ENCODE measurements at regions not wholly inside any gene's neighbourhood (a gene's known extent, or its start where the extent isn't known, plus 50 kb on each side); places are given as distances from the start of the nearest gene placed in this dataset.

- WGBS, 5 donors, result 90 to 96% (median 92%) methylated on average over 11 of the region's 11 CpGs
Measured at GRCh38 chr2:120927265-120927628, 191.6 kb downstream of the GLI2 start.

GRCh38 chr2:120929829-120930228 is 194.2 kb downstream of the GLI2 start:
- H3K27ac ChIP-seq, result no peak overlapping the region
- H3K27me3 ChIP-seq, result no peaks in the 10 kb centered on the region
- TF ChIP-seq POLR2A (IDR thresholded peaks at IDR 0.05), result no peak
- TF ChIP-seq EP300 (IDR thresholded peaks at IDR 0.05), result no peak
- no peak for TF ChIP-seq POLR2AphosphoS5 (IDR thresholded peaks at IDR 0.05)
- no peak for TF ChIP-seq CTCF (IDR thresholded peaks at IDR 0.05)
- no peak for DNase-seq
- intact Hi-C loops (cut with DNase I; ENCODE audit: low total_unique reads), result no loop called here
- no peaks in the 10 kb centered on the region for H3K36me3 ChIP-seq
- WGBS, 5 donors, result 60 to 85% (median 76%) methylated on average over 1 to 2 of the region's 2 CpGs
- H3K9me3 ChIP-seq, result no peaks in the 10 kb centered on the region
- peaks cover 8 to 26% (median 11%) of the 10 kb centered on the region in 4 donors for H3K4me1 ChIP-seq
- no peak overlapping the region for H3K4me3 ChIP-seq

More at GRCh38 chr2:120927265-120927628, 191.6 kb downstream of the GLI2 start:
- DNase-seq, result no peak
- no peak overlapping the region for H3K27ac ChIP-seq
- TF ChIP-seq POLR2AphosphoS5 (IDR thresholded peaks at IDR 0.05) (no peak), POLR2A (IDR thresholded peaks at IDR 0.05) (no peak), EP300 (IDR thresholded peaks at IDR 0.05) (no peak), CTCF (IDR thresholded peaks at IDR 0.05) (no peak)
- H3K4me1 ChIP-seq, result peaks cover 0 to under 1% (median 0%) of the 10 kb centered on the region in 4 donors
- no peak overlapping the region for H3K4me3 ChIP-seq
- intact Hi-C loops (cut with DNase I; ENCODE audit: low total_unique reads), result no loop called here
- no peaks in the 10 kb centered on the region for H3K27me3 ChIP-seq
- H3K9me3 ChIP-seq, result no peaks in the 10 kb centered on the region
- H3K36me3 ChIP-seq, result no peaks in the 10 kb centered on the region

GRCh38 chr2:120930236-120930635 is 194.6 kb downstream of the GLI2 start:
- intact Hi-C loops (cut with DNase I; ENCODE audit: low total_unique reads), result no loop called here
- TF ChIP-seq POLR2AphosphoS5 (IDR thresholded peaks at IDR 0.05), result no peak
- TF ChIP-seq EP300 (IDR thresholded peaks at IDR 0.05), result no peak
- TF ChIP-seq CTCF (IDR thresholded peaks at IDR 0.05), result no peak
- H3K4me1 ChIP-seq, result peaks cover 11 to 30% (median 15%) of the 10 kb centered on the region in 4 donors
- H3K27ac ChIP-seq, result no peak overlapping the region
- no peak overlapping the region for H3K4me3 ChIP-seq
- H3K9me3 ChIP-seq, result no peaks in the 10 kb centered on the region
- no peaks in the 10 kb centered on the region for H3K27me3 ChIP-seq
- H3K36me3 ChIP-seq, result no peaks in the 10 kb centered on the region
- 90 to 98% (median 93%) methylated on average over 2 to 10 of the region's 10 CpGs for WGBS, 5 donors
- no peak for DNase-seq

- Histone ChIP-seq H3K9me3 (no peaks in the 10 kb centered on the region), H3K4me1 (peaks cover 17 to 36% (median 21%) of the 10 kb centered on the region in 4 donors), H3K27ac (no peak overlapping the region), H3K4me3 (no peak overlapping the region), H3K27me3 (no peaks in the 10 kb centered on the region), H3K36me3 (no peaks in the 10 kb centered on the region)
- TF ChIP-seq CTCF (IDR thresholded peaks at IDR 0.05) (no peak), POLR2AphosphoS5 (IDR thresholded peaks at IDR 0.05) (no peak), POLR2A (IDR thresholded peaks at IDR 0.05) (no peak), EP300 (IDR thresholded peaks at IDR 0.05) (no peak)
- intact Hi-C loops (cut with DNase I; ENCODE audit: low total_unique reads), result no loop called here
- no peak for DNase-seq
- 85 to 99% (median 93%) methylated on average over 2 to 3 of the region's 3 CpGs for WGBS, 5 donors
Measured at GRCh38 chr2:120930864-120931263, 195.2 kb downstream of the GLI2 start.

Measured in stomach (tissue), 8 donors.